ENCODE measurements at regions not wholly inside any gene's neighbourhood (a gene's known extent, or its start where the extent isn't known, plus 50 kb on each side); places are given as distances from the start of the nearest gene placed in this dataset.

DNA sequence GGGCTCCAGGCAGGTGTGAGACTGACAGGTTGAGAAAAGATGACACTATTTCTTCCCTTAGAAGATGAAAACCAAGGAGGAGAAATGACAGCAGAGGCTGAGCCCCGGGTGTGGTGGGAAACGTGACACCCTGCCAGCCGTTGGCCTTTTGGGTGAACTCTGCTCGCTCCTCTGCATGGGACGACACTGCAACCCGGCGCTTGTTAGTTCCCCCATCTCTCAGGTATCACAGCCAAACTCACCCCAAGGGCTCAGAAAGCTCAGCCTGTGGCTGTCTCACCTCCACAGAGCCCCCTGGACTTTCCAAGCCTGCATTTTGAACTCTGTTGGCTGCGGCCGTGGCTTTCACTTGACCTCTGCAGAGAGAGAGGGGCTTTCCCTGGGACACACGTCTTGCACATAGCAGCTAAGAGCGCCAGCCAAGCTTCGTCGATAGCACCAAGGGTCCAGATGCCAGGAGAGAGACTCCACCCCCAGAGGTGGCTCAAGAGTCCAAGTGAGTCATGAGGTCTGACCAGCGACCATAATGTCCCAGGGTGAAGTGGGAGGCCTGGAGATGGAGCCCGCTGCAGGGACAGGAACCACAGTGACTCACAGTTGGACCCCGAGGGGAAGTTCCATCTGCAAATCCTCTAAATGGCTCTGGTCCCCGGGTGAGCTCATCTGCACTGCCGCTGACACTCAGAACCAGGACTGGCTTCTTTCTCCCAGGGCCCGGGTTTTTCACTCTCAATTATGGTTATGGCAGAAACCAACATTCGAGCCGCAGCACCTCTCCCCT is 301.9 kb downstream of the SOX9 start:
- TF ChIP-seq, protein P1, sequence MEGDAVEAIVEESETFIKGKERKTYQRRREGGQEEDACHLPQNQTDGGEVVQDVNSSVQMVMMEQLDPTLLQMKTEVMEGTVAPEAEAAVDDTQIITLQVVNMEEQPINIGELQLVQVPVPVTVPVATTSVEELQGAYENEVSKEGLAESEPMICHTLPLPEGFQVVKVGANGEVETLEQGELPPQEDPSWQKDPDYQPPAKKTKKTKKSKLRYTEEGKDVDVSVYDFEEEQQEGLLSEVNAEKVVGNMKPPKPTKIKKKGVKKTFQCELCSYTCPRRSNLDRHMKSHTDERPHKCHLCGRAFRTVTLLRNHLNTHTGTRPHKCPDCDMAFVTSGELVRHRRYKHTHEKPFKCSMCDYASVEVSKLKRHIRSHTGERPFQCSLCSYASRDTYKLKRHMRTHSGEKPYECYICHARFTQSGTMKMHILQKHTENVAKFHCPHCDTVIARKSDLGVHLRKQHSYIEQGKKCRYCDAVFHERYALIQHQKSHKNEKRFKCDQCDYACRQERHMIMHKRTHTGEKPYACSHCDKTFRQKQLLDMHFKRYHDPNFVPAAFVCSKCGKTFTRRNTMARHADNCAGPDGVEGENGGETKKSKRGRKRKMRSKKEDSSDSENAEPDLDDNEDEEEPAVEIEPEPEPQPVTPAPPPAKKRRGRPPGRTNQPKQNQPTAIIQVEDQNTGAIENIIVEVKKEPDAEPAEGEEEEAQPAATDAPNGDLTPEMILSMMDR (IDR thresholded peaks at IDR 0.05), result no peak
- no peak for TF ChIP-seq POLR2AphosphoS5 (IDR thresholded peaks at IDR 0.05; ENCODE audit: insufficient read depth in 1 of 2, low read depth in 1 of 2)

Data from vagina (tissue), 2 donors.